NOMO-1 treated with DMSO at 0.1 percent for 48 hours (cell line): ENCODE measurements at regions not wholly inside any gene's neighbourhood (a gene's known extent, or its start where the extent isn't known, plus 50 kb on each side); places are given as distances from the start of the nearest gene placed in this dataset.
"Not testable (repeated sequence)": the region's sequence is repeated elsewhere in the genome, so short reads cannot be mapped to it uniquely, and the experiment has no call there.

Source experiments
- DNase-seq: peaks from one replicate; lab custom pipeline; 2025; ENCODE audit not compliant: unreplicated experiment; lab: John Stamatoyannopoulos, UW

- peak; percentile 44 for DNase-seq
These were observed 114.3 kb upstream of the EPB41L4A start for GRCh38 chr5:112533362-112533761.

GRCh38 chr5:112534067-112534583 lies 115.0 kb upstream of the EPB41L4A start:
- no peak for DNase-seq

- peak; percentile 74 for DNase-seq
These were observed 115.7 kb upstream of the EPB41L4A start for GRCh38 chr5:112534611-112535255.

GRCh38 chr5:112535356-112535755 lies 116.3 kb upstream of the EPB41L4A start:
- DNase-seq = no peak

GRCh38 chr5:112544558-112544957 lies 125.5 kb upstream of the EPB41L4A start:
- not testable (repeated sequence) for DNase-seq

GRCh38 chr5:112546946-112547592 lies 128.0 kb upstream of the EPB41L4A start:
- DNase-seq = no peak

GRCh38 chr5:112548246-112548881 lies 129.3 kb upstream of the EPB41L4A start:
- DNase-seq = no peak

GRCh38 chr5:112549127-112549526 lies 130.1 kb upstream of the EPB41L4A start:
- DNase-seq = no peak

GRCh38 chr5:112549605-112550166 lies 130.6 kb upstream of the EPB41L4A start:
- DNase-seq = no peak

GRCh38 chr5:112551419-112552032 lies 132.4 kb upstream of the EPB41L4A start:
- DNase-seq = peak; percentile 54

GRCh38 chr5:112552216-112552615 lies 133.1 kb upstream of the EPB41L4A start:
- DNase-seq = no peak

- DNase-seq = no peak
These were observed 133.7 kb upstream of the EPB41L4A start for GRCh38 chr5:112552791-112553190.

GRCh38 chr5:112554101-112554977 lies 135.3 kb upstream of the EPB41L4A start:
- no peak for DNase-seq

GRCh38 chr5:112555197-112555596 lies 136.1 kb upstream of the EPB41L4A start:
- no peak for DNase-seq

GRCh38 chr5:112555691-112556090 lies 136.6 kb upstream of the EPB41L4A start:
- DNase-seq = no peak

GRCh38 chr5:112559501-112559900 lies 140.4 kb upstream of the EPB41L4A start:
- not testable (repeated sequence) for DNase-seq

- DNase-seq = no peak
These were observed 141.3 kb upstream of the EPB41L4A start for GRCh38 chr5:112560371-112560770.

GRCh38 chr5:112563169-112563826 lies 144.2 kb upstream of the EPB41L4A start:
- no peak for DNase-seq

GRCh38 chr5:112566251-112566650 lies 147.2 kb upstream of the EPB41L4A start:
- DNase-seq = no peak

- DNase-seq = no peak
These were observed 150.5 kb upstream of the EPB41L4A start for GRCh38 chr5:112569596-112569995.
